ENCODE measurements at regions not wholly inside any gene's neighbourhood (a gene's known extent, or its start where the extent isn't known, plus 50 kb on each side); places are given as distances from the start of the nearest gene placed in this dataset.

DNA sequence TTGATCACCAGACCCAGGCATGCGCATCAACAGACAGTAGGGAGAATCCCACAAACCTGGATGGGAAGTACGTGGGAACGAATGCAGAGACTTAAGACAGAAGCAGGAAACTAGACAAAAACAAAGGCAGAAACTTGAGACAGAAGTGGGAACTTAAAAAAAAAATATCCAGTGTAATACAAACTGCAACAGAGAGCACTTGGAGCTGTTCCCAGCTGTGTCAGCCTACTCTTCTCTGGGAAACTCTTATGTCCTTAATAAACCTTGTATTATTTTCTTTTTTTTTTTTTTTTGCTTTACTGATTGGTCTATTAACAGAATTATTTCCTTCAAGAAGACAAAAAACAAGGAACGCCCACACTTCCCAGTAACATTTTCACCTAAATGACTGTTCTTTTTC is 1818.1 kb upstream of the RAG2 start:
- TF ChIP-seq POLR2AphosphoS5 (IDR thresholded peaks at IDR 0.05; ENCODE audit: low read depth, low read length), result no peak
- TF ChIP-seq TAF1 (IDR thresholded peaks at IDR 0.05; ENCODE audit: borderline replicate concordance, low read depth, low read length), result no peak
- no peak for TF ChIP-seq POLR2A (IDR thresholded peaks at IDR 0.05; ENCODE audit: low read depth, low read length)
